ENCODE measurements at regions not wholly inside any gene's neighbourhood (a gene's known extent, or its start where the extent isn't known, plus 50 kb on each side); places are given as distances from the start of the nearest gene placed in this dataset.

- no peak for DNase-seq
- no peak for TF ChIP-seq CTCF (IDR thresholded peaks at IDR 0.05)
- POLR2A ChIA-PET: no interaction called here
- H3K9me3 ChIP-seq (ENCODE audit: control insufficient read depth in 1 of 2, insufficient read depth in 1 of 2, low read length in 2 of 2): peaks cover 0 to 4% of the 10 kb centered on the region in 2 experiments
- intact Hi-C loops (cut with DNase I, micrococcal nuclease): no loop called here
- Mint-ChIP-seq H3K27ac (no peak overlapping the region), H3K36me3 (ENCODE audit: low read depth) (no peaks in the 10 kb centered on the region), H3K9me3 (peaks cover 2% of the 10 kb centered on the region), H3K4me3 (no peak overlapping the region), H3K27me3 (no peaks in the 10 kb centered on the region), H3K4me1 (ENCODE audit: low read depth) (no peaks in the 10 kb centered on the region)
- no peak overlapping the region for H3K4me3 ChIP-seq (ENCODE audit: low read length)
- no peaks in the 10 kb centered on the region for H3K27me3 ChIP-seq (ENCODE audit: control insufficient read depth in 1 of 2, insufficient read depth in 2 of 2, low read length in 2 of 2)
- CTCF ChIA-PET: no interaction called here
- no peak for ATAC-seq (ENCODE audit: poor library complexity)
- H3K36me3 ChIP-seq (ENCODE audit: insufficient read depth, low read length): no peaks in the 10 kb centered on the region
- no peaks in the 10 kb centered on the region for H3K4me1 ChIP-seq (ENCODE audit: insufficient read depth, low read length)
- no peak overlapping the region for H3K27ac ChIP-seq (ENCODE audit: low read depth in 1 of 2, low read length in 2 of 2)
Measured at GRCh38 chr2:17106418-17106817, 411.8 kb downstream of the RAD51AP2 start.

GRCh38 chr2:17104454-17104853 is 413.8 kb downstream of the RAD51AP2 start:
- POLR2A ChIA-PET: no interaction called here
- Mint-ChIP-seq H3K4me1 (ENCODE audit: low read depth) (no peaks in the 10 kb centered on the region), H3K27me3 (no peaks in the 10 kb centered on the region), H3K27ac (no peak overlapping the region), H3K4me3 (no peak overlapping the region), H3K36me3 (ENCODE audit: low read depth) (no peaks in the 10 kb centered on the region), H3K9me3 (peaks cover 2% of the 10 kb centered on the region)
- DNase-seq: no peak
- intact Hi-C loops (cut with DNase I, micrococcal nuclease): no loop called here
- Histone ChIP-seq H3K9me3 (ENCODE audit: control insufficient read depth in 1 of 2, insufficient read depth in 1 of 2, low read length in 2 of 2) (peaks cover 0 to 4% of the 10 kb centered on the region in 2 experiments), H3K4me1 (ENCODE audit: insufficient read depth, low read length) (no peaks in the 10 kb centered on the region), H3K4me3 (ENCODE audit: low read length) (no peak overlapping the region), H3K27ac (ENCODE audit: low read depth in 1 of 2, low read length in 2 of 2) (no peak overlapping the region), H3K36me3 (ENCODE audit: insufficient read depth, low read length) (no peaks in the 10 kb centered on the region), H3K27me3 (ENCODE audit: control insufficient read depth in 1 of 2, insufficient read depth in 2 of 2, low read length in 2 of 2) (no peaks in the 10 kb centered on the region)
- TF ChIP-seq CTCF (IDR thresholded peaks at IDR 0.05): no peak
- CTCF ChIA-PET: no interaction called here
- ATAC-seq (ENCODE audit: poor library complexity): no peak

GRCh38 chr2:17101596-17101995 is 416.6 kb downstream of the RAD51AP2 start:
- H3K27me3 ChIP-seq (ENCODE audit: control insufficient read depth in 1 of 2, insufficient read depth in 2 of 2, low read length in 2 of 2): no peaks in the 10 kb centered on the region
- no peak overlapping the region for H3K27ac ChIP-seq (ENCODE audit: low read depth in 1 of 2, low read length in 2 of 2)
- Mint-ChIP-seq H3K36me3 (ENCODE audit: low read depth) (no peaks in the 10 kb centered on the region), H3K4me1 (ENCODE audit: low read depth) (no peaks in the 10 kb centered on the region), H3K27ac (no peak overlapping the region), H3K4me3 (no peak overlapping the region), H3K27me3 (no peaks in the 10 kb centered on the region), H3K9me3 (peaks cover 2% of the 10 kb centered on the region)
- ChIA-PET CTCF (no interaction called here), POLR2A (no interaction called here)
- no peaks in the 10 kb centered on the region for H3K36me3 ChIP-seq (ENCODE audit: insufficient read depth, low read length)
- H3K9me3 ChIP-seq (ENCODE audit: control insufficient read depth in 1 of 2, insufficient read depth in 1 of 2, low read length in 2 of 2): peaks cover 0 to 10% of the 10 kb centered on the region in 2 experiments
- no peak for TF ChIP-seq CTCF (IDR thresholded peaks at IDR 0.05)
- intact Hi-C loops (cut with DNase I, micrococcal nuclease): no loop called here
- no peaks in the 10 kb centered on the region for H3K4me1 ChIP-seq (ENCODE audit: insufficient read depth, low read length)
- DNase-seq (no peak), ATAC-seq (ENCODE audit: poor library complexity) (no peak)
- no peak overlapping the region for H3K4me3 ChIP-seq (ENCODE audit: low read length)
